ENCODE measurements at regions not wholly inside any gene's neighbourhood (a gene's known extent, or its start where the extent isn't known, plus 50 kb on each side); places are given as distances from the start of the nearest gene placed in this dataset.

DNA sequence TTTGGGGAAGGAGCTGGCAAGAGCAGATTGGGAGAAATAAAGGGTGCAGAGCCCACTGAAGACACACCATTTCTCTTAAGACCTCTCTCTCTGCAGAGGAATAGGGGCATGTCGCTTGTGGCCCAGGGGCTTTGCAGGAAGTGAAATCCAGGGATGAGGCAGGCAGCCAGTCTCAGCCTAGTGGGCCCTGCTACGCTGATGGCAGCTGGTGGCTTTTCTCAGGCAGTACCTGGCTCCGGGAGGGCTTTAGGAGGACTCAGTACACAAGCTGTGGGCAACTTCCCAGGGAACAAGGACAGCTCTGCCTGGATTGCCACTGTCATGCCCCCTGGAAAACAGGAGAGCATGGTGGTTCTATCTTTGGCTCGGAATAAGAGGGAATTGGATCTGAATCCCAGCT, 76.2 kb upstream of the NEURL1B start:
- 98% methylated on average over 4 of the region's 4 CpGs for WGBS
- H3K27me3 ChIP-seq (ENCODE audit: control insufficient read depth in 2 of 2, insufficient read depth in 1 of 2, low read length in 1 of 2) = peaks cover 0 to 2% of the 10 kb centered on the region in 2 donors
- no peak overlapping the region for H3K27ac ChIP-seq (ENCODE audit: low read depth in 1 of 2, low read length in 1 of 2)
- DNase-seq (ENCODE audit: low read depth in 6 of 9, low spot score in 9 of 9) = no peak
- H3K4me3 ChIP-seq (ENCODE audit: low read length in 2 of 2) = no peak overlapping the region
- H3K36me3 ChIP-seq (ENCODE audit: control insufficient read depth in 2 of 2, insufficient read depth in 2 of 2, low read length in 1 of 2) = no peaks in the 10 kb centered on the region
- peaks cover 0 to 23% of the 10 kb centered on the region in 2 donors for H3K4me1 ChIP-seq (ENCODE audit: control insufficient read depth in 2 of 2, insufficient read depth in 2 of 2, low read length in 2 of 2)
- no peaks in the 10 kb centered on the region for H3K9me3 ChIP-seq (ENCODE audit: control insufficient read depth in 2 of 2, insufficient read depth in 1 of 2, low read length in 1 of 2)

DNA sequence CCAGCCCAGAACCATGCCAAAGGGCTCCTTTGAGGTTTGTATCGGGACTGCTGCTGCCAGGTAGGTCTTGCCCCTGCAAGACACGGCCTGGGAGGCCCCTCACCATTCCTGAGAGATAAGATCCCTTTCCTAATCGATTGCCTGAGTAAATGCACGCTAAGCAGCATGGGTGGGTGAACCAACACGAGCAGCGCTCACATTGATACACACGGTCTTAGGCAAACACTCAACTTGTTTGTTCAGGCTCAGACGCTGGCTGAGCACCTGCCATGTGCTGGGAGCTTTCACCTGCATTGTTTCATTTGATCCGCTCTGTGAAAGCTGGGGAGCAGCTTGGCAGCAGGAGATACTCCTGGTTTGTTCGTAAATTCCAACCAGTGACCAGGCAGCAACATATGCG, 76.9 kb upstream of the NEURL1B start:
- no peaks in the 10 kb centered on the region for H3K36me3 ChIP-seq (ENCODE audit: control insufficient read depth in 2 of 2, insufficient read depth in 2 of 2, low read length in 1 of 2)
- H3K4me1 ChIP-seq (ENCODE audit: control insufficient read depth in 2 of 2, insufficient read depth in 2 of 2, low read length in 2 of 2) = peaks cover 0 to 21% of the 10 kb centered on the region in 2 donors
- H3K4me3 ChIP-seq (ENCODE audit: low read length in 2 of 2) = no peak overlapping the region
- H3K27ac ChIP-seq (ENCODE audit: low read depth in 1 of 2, low read length in 1 of 2) = peak overlapping the region in 1 of 2 donors; percentile 46
- 90% methylated on average over 11 of the region's 11 CpGs for WGBS
- DNase-seq (ENCODE audit: low read depth in 6 of 9, low spot score in 9 of 9) = peak in 1 of 9 donors; percentile 7
- H3K9me3 ChIP-seq (ENCODE audit: control insufficient read depth in 2 of 2, insufficient read depth in 1 of 2, low read length in 1 of 2) = no peaks in the 10 kb centered on the region
- peaks cover 0 to 2% of the 10 kb centered on the region in 2 donors for H3K27me3 ChIP-seq (ENCODE audit: control insufficient read depth in 2 of 2, insufficient read depth in 1 of 2, low read length in 1 of 2)

DNA sequence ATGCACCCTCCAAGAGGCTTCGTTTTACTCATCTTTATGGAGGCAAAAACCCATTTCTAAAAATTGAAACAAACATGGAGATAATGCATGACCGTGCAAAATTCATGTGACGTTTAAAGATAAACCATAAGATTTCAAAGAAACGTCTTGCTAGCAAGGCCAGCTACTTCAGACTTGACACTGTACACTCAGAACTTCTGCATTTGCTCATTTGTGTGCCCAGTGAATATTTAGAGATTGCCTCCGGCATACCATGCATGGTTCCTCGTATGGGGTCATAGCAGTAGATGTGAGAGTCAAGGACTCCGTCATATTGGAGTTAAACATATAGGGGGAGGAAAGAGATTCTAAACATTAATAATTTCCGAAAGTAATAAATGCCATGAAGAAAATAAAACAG, 78.6 kb upstream of the NEURL1B start:
- 87% methylated on average over 8 of the region's 8 CpGs for WGBS
- H3K4me1 ChIP-seq (ENCODE audit: control insufficient read depth in 2 of 2, insufficient read depth in 2 of 2, low read length in 2 of 2) = peaks cover 0 to 36% of the 10 kb centered on the region in 2 donors
- no peak overlapping the region for H3K27ac ChIP-seq (ENCODE audit: low read depth in 1 of 2, low read length in 1 of 2)
- DNase-seq (ENCODE audit: low read depth in 6 of 9, low spot score in 9 of 9) = no peak
- H3K27me3 ChIP-seq (ENCODE audit: control insufficient read depth in 2 of 2, insufficient read depth in 1 of 2, low read length in 1 of 2) = peaks cover 0 to 2% of the 10 kb centered on the region in 2 donors
- H3K4me3 ChIP-seq (ENCODE audit: low read length in 2 of 2) = no peak overlapping the region
- H3K36me3 ChIP-seq (ENCODE audit: control insufficient read depth in 2 of 2, insufficient read depth in 2 of 2, low read length in 1 of 2) = no peaks in the 10 kb centered on the region
- no peaks in the 10 kb centered on the region for H3K9me3 ChIP-seq (ENCODE audit: control insufficient read depth in 2 of 2, insufficient read depth in 1 of 2, low read length in 1 of 2)

DNA sequence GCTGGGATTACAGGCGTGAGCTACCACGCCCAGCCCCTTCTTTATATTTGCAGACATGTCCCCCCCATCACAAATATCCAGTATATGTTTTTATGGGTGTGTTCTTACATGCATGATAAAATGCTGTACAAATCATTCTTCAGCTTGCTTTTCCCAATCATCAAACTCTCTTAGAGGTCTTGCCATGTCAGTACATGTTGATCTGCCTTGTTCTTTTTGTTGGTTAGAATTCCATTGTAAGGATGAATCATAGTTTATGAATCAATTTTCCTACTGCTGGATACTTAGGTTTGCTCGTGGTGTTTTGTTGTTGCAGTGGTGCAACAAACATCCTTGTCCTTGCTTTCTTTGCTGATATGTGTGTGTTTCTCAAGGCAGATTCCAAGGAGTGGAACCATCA, 79.9 kb upstream of the NEURL1B start:
- Histone ChIP-seq H3K4me1 (ENCODE audit: control insufficient read depth in 2 of 2, insufficient read depth in 2 of 2, low read length in 2 of 2) (peaks cover 0 to 39% of the 10 kb centered on the region in 2 donors), H3K27ac (ENCODE audit: low read depth in 1 of 2, low read length in 1 of 2) (no peak overlapping the region), H3K4me3 (ENCODE audit: low read length in 2 of 2) (no peak overlapping the region), H3K9me3 (ENCODE audit: control insufficient read depth in 2 of 2, insufficient read depth in 1 of 2, low read length in 1 of 2) (no peaks in the 10 kb centered on the region), H3K27me3 (ENCODE audit: control insufficient read depth in 2 of 2, insufficient read depth in 1 of 2, low read length in 1 of 2) (peaks cover 0 to 2% of the 10 kb centered on the region in 2 donors), H3K36me3 (ENCODE audit: control insufficient read depth in 2 of 2, insufficient read depth in 2 of 2, low read length in 1 of 2) (no peaks in the 10 kb centered on the region)
- WGBS = 98% methylated on average over 3 of the region's 3 CpGs
- no peak for DNase-seq (ENCODE audit: low read depth in 6 of 9, low spot score in 9 of 9)

DNA sequence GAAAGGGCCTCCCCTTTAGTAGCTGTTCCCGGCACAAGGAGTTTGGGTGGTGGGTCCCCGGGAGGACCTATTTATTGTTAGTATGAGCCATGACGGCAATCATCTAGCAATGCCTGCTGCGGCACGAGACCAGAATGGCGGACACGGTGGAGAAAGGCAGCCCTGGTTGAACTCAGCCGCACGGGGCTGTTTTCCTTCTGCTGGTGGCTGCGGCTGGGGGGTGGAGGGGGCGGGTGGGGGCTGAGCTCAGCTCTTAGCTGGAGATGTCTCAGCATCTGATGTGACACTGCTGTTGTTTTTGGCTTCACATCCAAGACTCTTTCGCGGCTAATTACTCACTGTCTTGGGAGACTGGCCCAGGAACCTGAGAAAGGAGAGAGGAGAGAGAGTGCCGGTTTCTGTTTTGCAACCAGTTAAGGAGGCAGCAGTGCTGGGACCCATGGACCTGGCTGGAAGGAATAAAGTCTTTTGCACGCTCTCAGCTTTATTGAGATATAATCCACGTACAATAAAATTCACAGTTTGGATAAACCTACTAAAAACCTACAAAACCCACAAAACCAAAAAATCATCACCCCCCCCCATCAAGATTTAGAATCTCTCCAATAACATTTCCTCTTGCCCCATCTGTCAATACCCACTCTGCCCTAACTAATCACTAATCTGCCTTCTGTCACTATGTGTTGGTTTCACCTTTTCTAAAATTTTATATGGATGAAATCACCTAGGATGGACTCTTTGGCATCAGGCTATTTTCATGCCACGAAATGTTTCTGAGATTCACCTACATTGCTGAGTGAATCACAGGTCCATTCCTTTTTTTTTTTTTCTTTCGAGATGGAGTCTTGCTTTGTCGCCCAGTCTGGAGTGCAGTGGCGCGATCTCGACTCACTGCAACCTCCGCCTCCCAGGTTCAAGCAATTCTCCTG, 81.8 kb upstream of the NEURL1B start:
- WGBS = 89% methylated on average over 23 of the region's 23 CpGs
- peaks cover 0 to 2% of the 10 kb centered on the region in 2 donors for H3K27me3 ChIP-seq (ENCODE audit: control insufficient read depth in 2 of 2, insufficient read depth in 1 of 2, low read length in 1 of 2)
- no peaks in the 10 kb centered on the region for H3K36me3 ChIP-seq (ENCODE audit: control insufficient read depth in 2 of 2, insufficient read depth in 2 of 2, low read length in 1 of 2)
- peak in 3 of 9 donors; percentile 14 to 43 (median 21) for DNase-seq (ENCODE audit: low read depth in 6 of 9, low spot score in 9 of 9)
- H3K27ac ChIP-seq (ENCODE audit: low read depth in 1 of 2, low read length in 1 of 2) = peak overlapping the region; percentile 40 to 71
- no peak overlapping the region for H3K4me3 ChIP-seq (ENCODE audit: low read length in 2 of 2)
- peaks cover 0 to 30% of the 10 kb centered on the region in 2 donors for H3K4me1 ChIP-seq (ENCODE audit: control insufficient read depth in 2 of 2, insufficient read depth in 2 of 2, low read length in 2 of 2)
- H3K9me3 ChIP-seq (ENCODE audit: control insufficient read depth in 2 of 2, insufficient read depth in 1 of 2, low read length in 1 of 2) = no peaks in the 10 kb centered on the region

DNA sequence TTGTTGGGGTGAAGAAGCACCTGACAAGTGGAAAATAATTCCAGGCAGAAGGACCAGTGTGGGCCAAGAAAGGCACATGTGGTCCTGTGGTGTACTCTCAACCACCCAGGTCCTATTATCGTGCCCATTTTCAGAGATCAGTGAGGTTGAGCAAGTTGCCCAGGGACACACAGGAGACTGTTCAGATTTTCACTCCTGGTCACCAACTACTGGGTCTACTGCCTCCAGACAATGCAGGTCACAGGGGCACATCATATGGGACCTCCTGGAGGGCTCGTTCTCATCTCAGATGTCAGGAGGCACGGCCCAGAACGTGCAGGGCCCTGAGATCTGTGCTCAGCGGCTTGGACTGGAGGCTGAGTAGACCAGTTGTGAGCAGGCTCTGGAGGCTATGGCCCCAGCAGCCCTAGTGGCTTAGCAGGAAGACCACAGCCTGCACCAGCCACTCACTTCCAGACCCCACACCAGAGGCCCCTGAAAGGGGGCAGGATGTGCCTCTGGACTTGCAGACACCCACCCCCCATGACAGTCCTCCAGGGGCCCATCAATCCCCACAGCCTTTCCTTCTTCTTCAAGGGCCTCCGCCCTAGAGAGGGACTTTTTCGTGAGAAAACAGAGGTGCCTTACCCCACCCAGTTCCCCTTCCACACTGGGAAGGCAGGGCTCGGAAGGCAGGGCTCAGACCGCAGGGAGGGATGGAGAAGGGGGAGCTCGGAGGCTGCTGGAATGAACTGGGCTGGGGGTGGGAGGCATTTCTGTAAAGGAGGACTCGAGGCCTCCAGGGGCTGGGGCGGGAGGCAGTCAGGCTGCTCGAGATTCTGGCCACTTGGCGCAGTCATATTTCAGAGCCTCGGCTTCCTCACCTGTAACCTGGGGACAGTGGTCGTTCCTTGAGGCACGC, 82.7 kb upstream of the NEURL1B start:
- WGBS = 88% methylated on average over 17 of the region's 17 CpGs
- H3K4me3 ChIP-seq (ENCODE audit: low read length in 2 of 2) = no peak overlapping the region
- peak overlapping the region; percentile 40 to 71 for H3K27ac ChIP-seq (ENCODE audit: low read depth in 1 of 2, low read length in 1 of 2)
- H3K36me3 ChIP-seq (ENCODE audit: control insufficient read depth in 2 of 2, insufficient read depth in 2 of 2, low read length in 1 of 2) = no peaks in the 10 kb centered on the region
- peaks cover 0 to 21% of the 10 kb centered on the region in 2 donors for H3K4me1 ChIP-seq (ENCODE audit: control insufficient read depth in 2 of 2, insufficient read depth in 2 of 2, low read length in 2 of 2)
- no peak for DNase-seq (ENCODE audit: low read depth in 6 of 9, low spot score in 9 of 9)
- H3K9me3 ChIP-seq (ENCODE audit: control insufficient read depth in 2 of 2, insufficient read depth in 1 of 2, low read length in 1 of 2) = no peaks in the 10 kb centered on the region
- H3K27me3 ChIP-seq (ENCODE audit: control insufficient read depth in 2 of 2, insufficient read depth in 1 of 2, low read length in 1 of 2) = peaks cover 0 to 2% of the 10 kb centered on the region in 2 donors

GRCh38 chr5:172556971-172557461, 84.0 kb upstream of the NEURL1B start:
- WGBS = 89% methylated on average over 12 of the region's 12 CpGs
- Histone ChIP-seq H3K27ac (ENCODE audit: low read depth in 1 of 2, low read length in 1 of 2) (no peak overlapping the region), H3K36me3 (ENCODE audit: control insufficient read depth in 2 of 2, insufficient read depth in 2 of 2, low read length in 1 of 2) (no peaks in the 10 kb centered on the region), H3K4me3 (ENCODE audit: low read length in 2 of 2) (no peak overlapping the region), H3K9me3 (ENCODE audit: control insufficient read depth in 2 of 2, insufficient read depth in 1 of 2, low read length in 1 of 2) (no peaks in the 10 kb centered on the region), H3K4me1 (ENCODE audit: control insufficient read depth in 2 of 2, insufficient read depth in 2 of 2, low read length in 2 of 2) (peaks cover 0 to 18% of the 10 kb centered on the region in 2 donors), H3K27me3 (ENCODE audit: control insufficient read depth in 2 of 2, insufficient read depth in 1 of 2, low read length in 1 of 2) (no peaks in the 10 kb centered on the region)
- DNase-seq (ENCODE audit: low read depth in 6 of 9, low spot score in 9 of 9) = no peak

- peaks cover 0 to 18% of the 10 kb centered on the region in 2 donors for H3K4me1 ChIP-seq (ENCODE audit: control insufficient read depth in 2 of 2, insufficient read depth in 2 of 2, low read length in 2 of 2)
- H3K36me3 ChIP-seq (ENCODE audit: control insufficient read depth in 2 of 2, insufficient read depth in 2 of 2, low read length in 1 of 2) = no peaks in the 10 kb centered on the region
- no peak overlapping the region for H3K4me3 ChIP-seq (ENCODE audit: low read length in 2 of 2)
- H3K27ac ChIP-seq (ENCODE audit: low read depth in 1 of 2, low read length in 1 of 2) = no peak overlapping the region
- WGBS = 82% methylated on average over 3 of the region's 3 CpGs
- no peak for DNase-seq (ENCODE audit: low read depth in 6 of 9, low spot score in 9 of 9)
- H3K27me3 ChIP-seq (ENCODE audit: control insufficient read depth in 2 of 2, insufficient read depth in 1 of 2, low read length in 1 of 2) = no peaks in the 10 kb centered on the region
- no peaks in the 10 kb centered on the region for H3K9me3 ChIP-seq (ENCODE audit: control insufficient read depth in 2 of 2, insufficient read depth in 1 of 2, low read length in 1 of 2)
These were observed 84.8 kb upstream of the NEURL1B start for GRCh38 chr5:172556262-172556661.
